DOHH2 (cell line): ENCODE measurements at regions not wholly inside any gene's neighbourhood (a gene's known extent, or its start where the extent isn't known, plus 50 kb on each side); places are given as distances from the start of the nearest gene placed in this dataset.

Experiments
- CTCF ChIP-seq: fragments of 200-600 bp; sonication (generic); IDR thresholded peaks from one replicate; pipeline ENCODE4 v1.5.1; 2014; ENCODE audit warnings: antibody characterized with exemption, mild to moderate bottlenecking, low read depth, low read length; ENCODE audit not compliant: poor library complexity, severe bottlenecking
- EZH2phosphoT487 ChIP-seq: fragments of 200-600 bp; sonication (generic); IDR thresholded peaks from 2 replicates; pipeline ENCODE4 v1.6.1; 2017; ENCODE audit warnings: borderline replicate concordance, mild to moderate bottlenecking, antibody characterized with exemption, low read length, moderate library complexity, mixed read lengths

- TF ChIP-seq CTCF (no peak), EZH2phosphoT487 (no peak)
Observed at GRCh38 chr1:221630236-221630635, 111.7 kb downstream of the DUSP10 start.
